ENCODE measurements at regions not wholly inside any gene's neighbourhood (a gene's known extent, or its start where the extent isn't known, plus 50 kb on each side); places are given as distances from the start of the nearest gene placed in this dataset.

DNA sequence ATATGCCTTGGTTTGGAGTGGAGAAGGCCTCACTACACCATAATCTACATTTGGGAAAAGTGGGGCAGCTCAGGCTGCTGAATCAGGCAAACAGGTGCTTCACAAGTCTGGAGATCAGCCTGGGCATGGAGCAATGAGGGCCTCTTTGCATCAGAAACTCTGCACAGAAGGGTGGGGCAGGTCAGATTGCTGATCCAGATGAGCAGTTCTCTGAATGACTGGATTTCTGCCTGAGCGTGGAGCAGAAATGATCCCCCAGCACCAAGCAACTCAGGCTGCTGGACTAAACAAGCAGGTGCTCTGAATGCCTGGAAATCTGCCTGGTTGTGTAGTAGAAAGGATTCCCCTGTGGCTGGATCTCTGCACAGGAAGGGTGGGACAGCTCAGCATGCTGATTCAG lies 605.3 kb upstream of the ZNF804A start:
- Histone ChIP-seq H3K4me2 (ENCODE audit: insufficient read depth, low read length) (no peak overlapping the region), H3K4me3 (ENCODE audit: insufficient read depth, low read length) (no peak overlapping the region)
- DNase-seq (ENCODE audit: insufficient read length, low spot score, missing footprints), result no peak

DNA sequence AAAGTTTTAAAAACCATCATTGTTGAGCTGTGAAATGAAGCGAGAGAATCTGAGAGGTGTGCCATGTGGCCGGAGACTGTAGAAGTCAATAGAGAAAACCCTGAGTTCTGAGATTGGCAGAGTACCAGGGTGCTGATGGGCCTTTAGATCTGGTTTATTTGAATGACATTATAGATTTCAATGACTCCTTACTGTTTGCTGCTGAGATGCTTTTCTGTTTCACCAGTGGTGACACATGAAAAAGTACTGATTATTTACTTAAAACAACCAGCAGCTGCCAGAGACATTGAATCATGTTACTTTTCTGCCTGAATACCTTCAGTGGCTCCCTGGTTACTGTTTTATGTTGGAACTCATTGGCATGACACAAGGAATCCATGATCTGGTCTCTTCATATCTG lies 602.7 kb upstream of the ZNF804A start:
- Histone ChIP-seq H3K36me3 (ENCODE audit: insufficient read depth, low read length) (no peaks in the 10 kb centered on the region), H3K4me2 (ENCODE audit: insufficient read depth, low read length) (no peak overlapping the region), H2AFZ (ENCODE audit: low read length) (no peak overlapping the region), H3K79me2 (ENCODE audit: insufficient read depth, low read length) (no peaks in the 10 kb centered on the region), H3K27ac (ENCODE audit: low read depth, low read length) (no peak overlapping the region), H4K20me1 (ENCODE audit: insufficient read depth, low read length) (no peaks in the 10 kb centered on the region), H3K4me1 (ENCODE audit: insufficient read depth, low read length) (no peaks in the 10 kb centered on the region), H3K4me3 (ENCODE audit: insufficient read depth, low read length) (no peak overlapping the region), H3K27me3 (ENCODE audit: insufficient read depth, low read length) (no peaks in the 10 kb centered on the region), H3K9me3 (ENCODE audit: low read depth, low read length) (peaks cover 4% of the 10 kb centered on the region)
- TF ChIP-seq, protein P1, sequence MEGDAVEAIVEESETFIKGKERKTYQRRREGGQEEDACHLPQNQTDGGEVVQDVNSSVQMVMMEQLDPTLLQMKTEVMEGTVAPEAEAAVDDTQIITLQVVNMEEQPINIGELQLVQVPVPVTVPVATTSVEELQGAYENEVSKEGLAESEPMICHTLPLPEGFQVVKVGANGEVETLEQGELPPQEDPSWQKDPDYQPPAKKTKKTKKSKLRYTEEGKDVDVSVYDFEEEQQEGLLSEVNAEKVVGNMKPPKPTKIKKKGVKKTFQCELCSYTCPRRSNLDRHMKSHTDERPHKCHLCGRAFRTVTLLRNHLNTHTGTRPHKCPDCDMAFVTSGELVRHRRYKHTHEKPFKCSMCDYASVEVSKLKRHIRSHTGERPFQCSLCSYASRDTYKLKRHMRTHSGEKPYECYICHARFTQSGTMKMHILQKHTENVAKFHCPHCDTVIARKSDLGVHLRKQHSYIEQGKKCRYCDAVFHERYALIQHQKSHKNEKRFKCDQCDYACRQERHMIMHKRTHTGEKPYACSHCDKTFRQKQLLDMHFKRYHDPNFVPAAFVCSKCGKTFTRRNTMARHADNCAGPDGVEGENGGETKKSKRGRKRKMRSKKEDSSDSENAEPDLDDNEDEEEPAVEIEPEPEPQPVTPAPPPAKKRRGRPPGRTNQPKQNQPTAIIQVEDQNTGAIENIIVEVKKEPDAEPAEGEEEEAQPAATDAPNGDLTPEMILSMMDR (IDR thresholded peaks at IDR 0.05; ENCODE audit: extremely low read depth, low read depth, low read length), result no peak
- DNase-seq (ENCODE audit: insufficient read length, low spot score, missing footprints), result no peak

More for the DNA sequence above, 605.3 kb upstream of the ZNF804A start:
- Histone ChIP-seq H4K20me1 (ENCODE audit: insufficient read depth, low read length) (no peaks in the 10 kb centered on the region), H3K27ac (ENCODE audit: low read depth, low read length) (no peak overlapping the region), H3K4me1 (ENCODE audit: insufficient read depth, low read length) (no peaks in the 10 kb centered on the region), H2AFZ (ENCODE audit: low read length) (no peak overlapping the region), H3K36me3 (ENCODE audit: insufficient read depth, low read length) (no peaks in the 10 kb centered on the region), H3K9me3 (ENCODE audit: low read depth, low read length) (peaks cover 5% of the 10 kb centered on the region), H3K79me2 (ENCODE audit: insufficient read depth, low read length) (no peaks in the 10 kb centered on the region), H3K27me3 (ENCODE audit: insufficient read depth, low read length) (no peaks in the 10 kb centered on the region)
- TF ChIP-seq, protein P1 (IDR thresholded peaks at IDR 0.05; ENCODE audit: extremely low read depth, low read depth, low read length), result no peak

DNA sequence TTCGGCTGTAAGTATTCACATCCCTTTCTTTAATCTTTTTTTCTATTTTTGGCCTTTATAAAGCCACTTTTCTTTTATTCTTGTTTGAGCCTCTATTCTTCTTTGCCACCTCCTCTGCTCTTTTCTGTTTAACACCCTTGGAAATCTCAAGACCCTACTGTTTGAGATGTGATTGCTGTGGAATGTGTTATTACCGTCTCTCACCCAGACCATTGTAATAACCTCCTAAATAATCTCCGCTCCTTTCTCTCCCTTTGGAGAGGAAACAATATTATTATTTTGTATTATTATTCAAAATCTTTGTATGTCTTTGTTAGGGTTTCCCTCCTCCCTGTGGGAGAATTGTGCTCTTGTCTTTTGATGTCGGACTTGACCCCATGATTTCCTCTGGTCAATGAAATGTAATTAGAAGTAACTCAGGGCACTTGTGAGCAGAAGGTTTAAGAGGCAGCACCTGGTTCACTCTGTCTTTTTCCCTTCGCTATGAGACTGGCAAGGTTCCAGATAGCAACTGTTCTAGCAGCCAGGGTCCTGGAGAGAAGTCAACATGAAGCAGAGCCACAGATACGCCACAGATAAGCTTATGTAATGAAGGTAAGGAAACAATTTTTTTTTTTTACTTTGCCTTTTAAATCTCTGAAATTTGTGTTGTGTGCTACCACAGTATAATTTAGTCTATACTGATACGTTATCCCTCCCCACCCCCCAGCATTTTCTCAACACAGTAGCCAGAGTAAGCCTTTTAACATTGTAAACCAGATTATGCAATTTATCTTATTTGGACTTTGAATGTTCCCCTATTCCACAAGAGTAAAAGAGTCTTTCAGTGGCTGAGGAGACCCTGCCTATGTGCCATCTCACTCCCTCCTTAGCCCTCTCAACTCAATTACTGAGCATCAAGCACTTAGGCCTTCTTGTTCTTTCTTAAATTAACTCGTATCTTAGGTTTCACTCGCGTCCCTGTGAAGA lies 601.2 kb upstream of the ZNF804A start:
- no peak overlapping the region for H3K4me2 ChIP-seq (ENCODE audit: insufficient read depth, low read length)
- H3K79me2 ChIP-seq (ENCODE audit: insufficient read depth, low read length), result no peaks in the 10 kb centered on the region
- no peaks in the 10 kb centered on the region for H3K36me3 ChIP-seq (ENCODE audit: insufficient read depth, low read length)
- no peak overlapping the region for H3K4me3 ChIP-seq (ENCODE audit: insufficient read depth, low read length)
- H3K9me3 ChIP-seq (ENCODE audit: low read depth, low read length), result peaks cover 4% of the 10 kb centered on the region
- TF ChIP-seq, protein P1 (IDR thresholded peaks at IDR 0.05; ENCODE audit: extremely low read depth, low read depth, low read length), result no peak
- no peaks in the 10 kb centered on the region for H3K27me3 ChIP-seq (ENCODE audit: insufficient read depth, low read length)
- no peak overlapping the region for H3K27ac ChIP-seq (ENCODE audit: low read depth, low read length)
- DNase-seq (ENCODE audit: insufficient read length, low spot score, missing footprints), result no peak
- H4K20me1 ChIP-seq (ENCODE audit: insufficient read depth, low read length), result no peaks in the 10 kb centered on the region
- H2AFZ ChIP-seq (ENCODE audit: low read length), result no peak overlapping the region
- H3K4me1 ChIP-seq (ENCODE audit: insufficient read depth, low read length), result no peaks in the 10 kb centered on the region

DNA sequence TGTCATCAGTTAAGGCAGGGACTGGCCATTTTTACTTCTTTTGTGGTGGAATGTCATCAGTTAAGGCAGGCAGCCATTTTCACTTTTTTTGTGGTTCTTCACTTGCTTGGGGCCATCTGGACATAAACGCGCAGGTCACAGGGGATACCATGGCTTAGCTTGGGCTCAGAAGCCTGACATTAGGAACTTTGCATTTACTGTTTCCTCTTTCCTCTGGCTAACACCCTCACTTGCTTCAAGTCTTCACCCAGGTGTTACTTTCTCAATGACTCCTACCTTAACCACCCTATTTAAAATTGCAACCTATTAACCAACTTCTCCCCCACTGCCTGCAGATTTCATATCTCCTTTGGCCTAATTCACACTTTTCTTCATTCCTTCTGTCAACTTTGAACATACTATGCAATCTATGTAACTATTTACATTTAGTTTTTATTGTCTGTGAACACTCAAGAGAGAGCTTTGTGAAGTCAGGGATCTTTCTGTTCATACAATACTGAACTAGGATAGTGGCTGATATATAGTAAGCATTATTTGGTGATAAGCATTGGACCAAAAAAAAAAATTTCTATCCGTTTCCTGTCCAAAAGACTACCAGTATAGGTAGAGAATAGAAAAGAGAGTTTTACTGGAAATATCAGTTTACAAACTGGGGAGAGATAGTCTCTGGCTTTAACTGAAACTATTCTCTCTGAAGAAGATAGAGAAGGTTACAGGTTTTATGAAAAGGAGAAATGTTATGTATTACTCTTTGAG lies 600.1 kb upstream of the ZNF804A start:
- Histone ChIP-seq H3K4me2 (ENCODE audit: insufficient read depth, low read length) (no peak overlapping the region), H3K27ac (ENCODE audit: low read depth, low read length) (no peak overlapping the region), H3K9me3 (ENCODE audit: low read depth, low read length) (peaks cover 4% of the 10 kb centered on the region), H3K79me2 (ENCODE audit: insufficient read depth, low read length) (no peaks in the 10 kb centered on the region), H3K36me3 (ENCODE audit: insufficient read depth, low read length) (no peaks in the 10 kb centered on the region), H3K27me3 (ENCODE audit: insufficient read depth, low read length) (no peaks in the 10 kb centered on the region), H3K4me1 (ENCODE audit: insufficient read depth, low read length) (no peaks in the 10 kb centered on the region), H2AFZ (ENCODE audit: low read length) (no peak overlapping the region), H4K20me1 (ENCODE audit: insufficient read depth, low read length) (no peaks in the 10 kb centered on the region), H3K4me3 (ENCODE audit: insufficient read depth, low read length) (no peak overlapping the region)
- DNase-seq (ENCODE audit: insufficient read length, low spot score, missing footprints), result no peak
- TF ChIP-seq, protein P1 (IDR thresholded peaks at IDR 0.05; ENCODE audit: extremely low read depth, low read depth, low read length), result no peak

Measured in osteoblast (primary cell).